Upper lobe of right lung (tissue), 1 donor: ENCODE measurements at regions not wholly inside any gene's neighbourhood (a gene's known extent, or its start where the extent isn't known, plus 50 kb on each side); places are given as distances from the start of the nearest gene placed in this dataset.

ENCODE experiments used
- ATAC-seq: fragments of 200-7000 bp; cut with Tn5 transposase; one replicate; pipeline ENCODE4 v1.9.1; 2020; ENCODE audit warnings: mild to moderate bottlenecking, moderate library complexity
- DNase-seq: peaks from one replicate; pipeline ENCODE4 v3.0.0-alpha.2; 2020
- H3K27ac ChIP-seq: fragments of 200-600 bp; one replicate; pipeline ENCODE4 v1.8.0; 2022
- H3K27me3 ChIP-seq: fragments of 200-600 bp; one replicate; pipeline ENCODE4 v1.8.0; 2022; ENCODE audit warnings: mild to moderate bottlenecking
- H3K36me3 ChIP-seq: fragments of 200-600 bp; one replicate; pipeline ENCODE4 v1.8.0; 2022
- H3K4me1 ChIP-seq: fragments of 200-600 bp; one replicate; pipeline ENCODE4 v1.8.0; 2022
- H3K4me3 ChIP-seq: fragments of 200-600 bp; one replicate; pipeline ENCODE4 v1.8.0; 2022; ENCODE audit warnings: mild to moderate bottlenecking
- H3K9me3 ChIP-seq: fragments of 200-600 bp; one replicate; pipeline ENCODE4 v1.8.0; 2022
- intact Hi-C: fragments of 100-400 bp; cut with DNase I; formaldehyde crosslinking; loops from one replicate; pipeline ENCODE4 v1.11.0; 2022
- TF ChIP-seq, protein P1 (sequence below): fragments of 200-600 bp; IDR thresholded peaks from one replicate; pipeline ENCODE4 v1.8.0; 2022; ENCODE audit warnings: antibody characterized with exemption
- donor health status: DM: no; HTN: yes; CAD: no; lungs with severe emphysema.

DNA sequence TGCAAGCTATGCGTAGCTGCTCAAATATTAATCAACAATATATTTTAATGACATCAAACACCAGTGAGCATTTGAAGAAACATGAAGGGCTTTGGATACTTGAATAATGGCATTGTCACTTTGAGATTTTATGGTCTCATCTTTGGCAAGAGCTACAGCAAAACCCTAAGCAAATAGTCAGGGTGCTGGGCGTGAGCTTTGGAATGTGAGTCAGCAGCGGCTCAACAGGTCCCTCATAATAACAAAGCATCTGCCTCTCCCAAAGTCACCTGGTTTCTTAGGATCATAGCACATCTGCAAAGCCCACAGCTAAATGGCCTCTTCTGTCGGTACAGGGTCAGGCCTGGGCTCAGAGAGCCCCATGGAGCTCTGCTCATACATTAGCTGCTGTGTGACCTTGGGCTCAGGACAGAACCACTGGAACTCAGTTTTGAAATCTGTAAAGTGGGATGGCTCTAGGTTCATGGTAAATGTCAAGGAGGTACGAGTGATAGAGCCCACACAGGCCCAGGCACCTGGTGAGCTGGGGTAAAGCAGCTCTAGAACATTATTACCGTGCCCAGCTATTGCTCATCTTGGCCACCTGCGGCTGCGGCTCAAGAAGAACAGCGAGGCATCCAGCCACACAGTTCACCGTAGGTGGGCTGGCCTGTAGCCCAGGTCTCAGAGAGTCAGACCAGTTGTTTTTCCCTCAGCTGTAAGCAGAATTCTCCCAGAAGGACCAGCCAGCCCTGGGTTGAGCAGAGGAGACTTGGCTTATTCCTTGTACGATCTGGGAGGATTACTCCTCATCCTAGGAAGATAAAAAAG is 544.5 kb upstream of the CDH11 start:
- intact Hi-C loops, result no loop called here
- Histone ChIP-seq H3K36me3 (no peaks in the 10 kb centered on the region), H3K27ac (no peak overlapping the region), H3K4me3 (no peak overlapping the region), H3K27me3 (no peaks in the 10 kb centered on the region), H3K9me3 (no peaks in the 10 kb centered on the region), H3K4me1 (no peaks in the 10 kb centered on the region)
- ATAC-seq, result no peak
- TF ChIP-seq, protein P1, sequence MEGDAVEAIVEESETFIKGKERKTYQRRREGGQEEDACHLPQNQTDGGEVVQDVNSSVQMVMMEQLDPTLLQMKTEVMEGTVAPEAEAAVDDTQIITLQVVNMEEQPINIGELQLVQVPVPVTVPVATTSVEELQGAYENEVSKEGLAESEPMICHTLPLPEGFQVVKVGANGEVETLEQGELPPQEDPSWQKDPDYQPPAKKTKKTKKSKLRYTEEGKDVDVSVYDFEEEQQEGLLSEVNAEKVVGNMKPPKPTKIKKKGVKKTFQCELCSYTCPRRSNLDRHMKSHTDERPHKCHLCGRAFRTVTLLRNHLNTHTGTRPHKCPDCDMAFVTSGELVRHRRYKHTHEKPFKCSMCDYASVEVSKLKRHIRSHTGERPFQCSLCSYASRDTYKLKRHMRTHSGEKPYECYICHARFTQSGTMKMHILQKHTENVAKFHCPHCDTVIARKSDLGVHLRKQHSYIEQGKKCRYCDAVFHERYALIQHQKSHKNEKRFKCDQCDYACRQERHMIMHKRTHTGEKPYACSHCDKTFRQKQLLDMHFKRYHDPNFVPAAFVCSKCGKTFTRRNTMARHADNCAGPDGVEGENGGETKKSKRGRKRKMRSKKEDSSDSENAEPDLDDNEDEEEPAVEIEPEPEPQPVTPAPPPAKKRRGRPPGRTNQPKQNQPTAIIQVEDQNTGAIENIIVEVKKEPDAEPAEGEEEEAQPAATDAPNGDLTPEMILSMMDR, result no peak
- DNase-seq, result peak; percentile 42

DNA sequence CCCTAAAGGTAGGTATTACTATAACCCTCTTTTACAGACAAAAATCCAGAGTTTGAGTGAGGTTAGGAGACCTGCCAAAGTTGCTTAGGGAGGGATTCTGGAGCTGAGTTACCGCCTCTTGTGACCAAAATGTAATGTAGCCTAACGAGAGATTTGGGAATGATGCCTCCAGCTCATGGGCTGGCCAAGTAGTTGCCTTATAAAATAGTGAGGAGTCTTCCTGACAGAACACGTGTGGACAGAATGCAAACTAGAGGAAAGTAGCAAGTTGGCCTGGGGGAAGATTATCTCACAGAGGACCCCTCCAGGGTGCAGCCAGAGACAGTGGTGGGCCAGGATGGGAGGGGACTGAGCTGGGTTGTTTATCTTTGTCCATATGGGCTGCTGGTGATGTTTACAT is 543.7 kb upstream of the CDH11 start:
- intact Hi-C loops, result no loop called here
- Histone ChIP-seq H3K4me3 (no peak overlapping the region), H3K4me1 (no peaks in the 10 kb centered on the region), H3K9me3 (no peaks in the 10 kb centered on the region), H3K36me3 (no peaks in the 10 kb centered on the region), H3K27me3 (no peaks in the 10 kb centered on the region), H3K27ac (no peak overlapping the region)
- DNase-seq (no peak), ATAC-seq (no peak)
- TF ChIP-seq, protein P1, result no peak

DNA sequence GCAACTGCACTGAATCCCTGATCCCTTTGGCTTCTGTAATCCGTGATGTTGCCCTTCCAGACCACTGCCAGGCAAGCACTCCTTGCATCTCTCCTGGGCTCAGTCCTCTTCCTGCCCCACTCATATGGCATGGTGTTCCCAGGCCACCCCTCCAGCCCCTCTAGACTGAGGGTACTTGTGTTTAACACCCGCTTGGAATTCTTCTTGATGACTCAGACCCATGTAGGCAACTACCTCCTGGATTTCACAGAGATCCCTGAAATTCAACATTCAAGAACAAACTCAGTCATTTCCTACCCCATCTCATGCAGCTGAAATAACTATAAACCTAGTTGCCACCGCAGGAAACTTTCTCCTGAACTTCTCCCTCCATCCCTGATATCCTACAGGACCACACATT is 541.9 kb upstream of the CDH11 start:
- TF ChIP-seq, protein P1, result no peak
- no peak overlapping the region for H3K4me3 ChIP-seq
- H3K36me3 ChIP-seq, result no peaks in the 10 kb centered on the region

GRCh38 chr16:65662256-65662655 is 540.4 kb upstream of the CDH11 start:
- peaks cover 5% of the 10 kb centered on the region for H3K4me1 ChIP-seq
- intact Hi-C loops, result no loop called here
- H3K27me3 ChIP-seq, result no peaks in the 10 kb centered on the region
- ATAC-seq (no peak), DNase-seq (no peak)
- no peak overlapping the region for H3K4me3 ChIP-seq
- H3K36me3 ChIP-seq, result no peaks in the 10 kb centered on the region
- TF ChIP-seq, protein P1, result no peak
- no peaks in the 10 kb centered on the region for H3K9me3 ChIP-seq
- H3K27ac ChIP-seq, result no peak overlapping the region

More for the DNA sequence above, 541.9 kb upstream of the CDH11 start:
- Histone ChIP-seq H3K4me1 (no peaks in the 10 kb centered on the region), H3K9me3 (no peaks in the 10 kb centered on the region), H3K27me3 (no peaks in the 10 kb centered on the region), H3K27ac (no peak overlapping the region)
- intact Hi-C loops, result no loop called here
- ATAC-seq, result no peak
- DNase-seq, result no peak

- no peaks in the 10 kb centered on the region for H3K9me3 ChIP-seq
- peaks cover 5% of the 10 kb centered on the region for H3K4me1 ChIP-seq
- no peaks in the 10 kb centered on the region for H3K27me3 ChIP-seq
- TF ChIP-seq, protein P1, result no peak
- no peak for DNase-seq
- no peak overlapping the region for H3K27ac ChIP-seq
- H3K4me3 ChIP-seq, result no peak overlapping the region
- ATAC-seq, result no peak
- H3K36me3 ChIP-seq, result no peaks in the 10 kb centered on the region
- intact Hi-C loops, result no loop called here
Observed at GRCh38 chr16:65661558-65661957, 539.7 kb upstream of the CDH11 start.
